Testis (tissue), 2 donors: ENCODE measurements at regions not wholly inside any gene's neighbourhood (a gene's known extent, or its start where the extent isn't known, plus 50 kb on each side); places are given as distances from the start of the nearest gene placed in this dataset.

ENCODE experiments used
- DNase-seq: peaks from one replicate; pipeline ENCODE4 v3.0.0-alpha.2; 2019
- H3K27ac ChIP-seq, 2 donors: fragments of 200-600 bp; sonication (generic); one replicate each; pipeline ENCODE4 v1.5.1; 2019
- H3K27me3 ChIP-seq: fragments of 200-600 bp; sonication (generic); one replicate; pipeline ENCODE4 v1.5.1; 2019
- H3K36me3 ChIP-seq: fragments of 200-600 bp; sonication (generic); one replicate; pipeline ENCODE4 v1.5.1; 2017; ENCODE audit warnings: low read depth; ENCODE audit errors: missing control alignments
- H3K4me1 ChIP-seq: fragments of 200-600 bp; sonication (generic); one replicate; pipeline ENCODE4 v1.5.1; 2019
- H3K4me3 ChIP-seq, 2 donors: fragments of 200-600 bp; sonication (generic); one replicate each; pipeline ENCODE4 v1.5.1; 2017 to 2019
- H3K9me3 ChIP-seq: fragments of 200-600 bp; sonication (generic); one replicate; pipeline ENCODE4 v1.5.1; 2017
- CTCF ChIP-seq, 3 experiments: fragments of 450-650 bp in 2 of 3; fragments of 200-600 bp in 1 of 3; sonication (generic) in 1 of 3; IDR thresholded peaks; one replicate each; pipeline ENCODE4 v1.5.1; 2016 to 2019; ENCODE audit warnings: antibody characterized with exemption in 3 of 3, mild to moderate bottlenecking in 2 of 3, moderate library complexity in 1 of 3
- POLR2A ChIP-seq: fragments of 450-650 bp; IDR thresholded peaks from one replicate; pipeline ENCODE4 v1.6.1; 2017; ENCODE audit warnings: antibody characterized with exemption, mild to moderate bottlenecking, moderate library complexity
- WGBS, 2 donors: methylation state at CpG; one replicate each; pipeline ENCODE4 v1.1.5; 2018; 5-methylcytosine and 5-hydroxymethylcytosine counted together
- intact Hi-C: fragments of 100-400 bp; cut with DNase I; formaldehyde crosslinking; loops from one replicate; pipeline ENCODE4 v1.15.1; 2023; ENCODE audit warnings: low total_unique reads

- 91 to 95% methylated on average over 4 of the region's 4 CpGs for WGBS, 2 donors
- no peaks in the 10 kb centered on the region for H3K9me3 ChIP-seq
- intact Hi-C loops: no loop called here
Observed at GRCh38 chr6:149213829-149214228, 103.7 kb upstream of the TAB2 start.

GRCh38 chr6:149216459-149216858, 101.1 kb upstream of the TAB2 start:
- Histone ChIP-seq H3K9me3 (no peaks in the 10 kb centered on the region), H3K4me3 (no peak overlapping the region), H3K4me1 (no peaks in the 10 kb centered on the region), H3K36me3 (no peaks in the 10 kb centered on the region), H3K27ac (no peak overlapping the region), H3K27me3 (no peaks in the 10 kb centered on the region)
- 94% methylated on average over 4 of the region's 4 CpGs for WGBS, 2 donors
- DNase-seq: no peak
- intact Hi-C loops: no loop called here
- TF ChIP-seq CTCF (IDR thresholded peaks at IDR 0.05) (no peak), POLR2A (no peak)

More at GRCh38 chr6:149213829-149214228, 103.7 kb upstream of the TAB2 start:
- Histone ChIP-seq H3K27me3 (no peaks in the 10 kb centered on the region), H3K4me1 (no peaks in the 10 kb centered on the region), H3K4me3 (no peak overlapping the region), H3K27ac (no peak overlapping the region), H3K36me3 (no peaks in the 10 kb centered on the region)
- no peak for DNase-seq
- TF ChIP-seq CTCF (IDR thresholded peaks at IDR 0.05) (no peak), POLR2A (no peak)

- no peaks in the 10 kb centered on the region for H3K4me1 ChIP-seq
- TF ChIP-seq CTCF (IDR thresholded peaks at IDR 0.05): no peak
- TF ChIP-seq POLR2A: no peak
- no peak overlapping the region for H3K4me3 ChIP-seq
- no peak for DNase-seq
- intact Hi-C loops: no loop called here
- H3K27me3 ChIP-seq: no peaks in the 10 kb centered on the region
- H3K9me3 ChIP-seq: no peaks in the 10 kb centered on the region
- no peak overlapping the region for H3K27ac ChIP-seq
- no peaks in the 10 kb centered on the region for H3K36me3 ChIP-seq
Observed at GRCh38 chr6:149217466-149217888, 100.0 kb upstream of the TAB2 start.

- intact Hi-C loops: no loop called here
- Histone ChIP-seq H3K4me1 (peaks cover 2% of the 10 kb centered on the region), H3K9me3 (no peaks in the 10 kb centered on the region), H3K4me3 (no peak overlapping the region), H3K27ac (no peak overlapping the region), H3K36me3 (no peaks in the 10 kb centered on the region), H3K27me3 (no peaks in the 10 kb centered on the region)
- no peak for DNase-seq
- TF ChIP-seq CTCF (IDR thresholded peaks at IDR 0.05): no peak
- TF ChIP-seq POLR2A: no peak
Observed at GRCh38 chr6:149218471-149218870, 99.0 kb upstream of the TAB2 start.

- 80 to 90% methylated on average over 2 of the region's 2 CpGs for WGBS, 2 donors
- Histone ChIP-seq H3K4me3 (no peak overlapping the region), H3K9me3 (no peaks in the 10 kb centered on the region), H3K4me1 (peaks cover 4% of the 10 kb centered on the region), H3K27me3 (no peaks in the 10 kb centered on the region), H3K27ac (no peak overlapping the region), H3K36me3 (no peaks in the 10 kb centered on the region)
- DNase-seq: no peak
- intact Hi-C loops: no loop called here
- TF ChIP-seq CTCF (IDR thresholded peaks at IDR 0.05): no peak
- TF ChIP-seq POLR2A: no peak
Observed at GRCh38 chr6:149218915-149219314, 98.6 kb upstream of the TAB2 start.
